Activated naive CD8-positive, alpha-beta T cell treated with anti-CD3 and anti-CD28 coated beads, Interleukin-2, amount 50 U/mL, for 24 hours (primary cell): ENCODE measurements at regions not wholly inside any gene's neighbourhood (a gene's known extent, or its start where the extent isn't known, plus 50 kb on each side); places are given as distances from the start of the nearest gene placed in this dataset.

ENCODE experiments used
- ATAC-seq: fragments of 150-1000 bp; cut with Tn5 transposase; one replicate; pipeline ENCODE4 v1.10.0; 2021
- DNase-seq: peaks from one replicate; pipeline ENCODE4 v3.0.0; 2021
- H3K27ac Mint-ChIP-seq: one replicate; pipeline ENCODE4 v1.8.0; 2021; ENCODE audit warnings: mild to moderate bottlenecking, mixed read lengths
- H3K27me3 Mint-ChIP-seq: one replicate; pipeline ENCODE4 v1.8.0; 2021; ENCODE audit warnings: mixed read lengths
- H3K36me3 Mint-ChIP-seq: one replicate; pipeline ENCODE4 v1.8.0; 2021; ENCODE audit warnings: low read depth, mixed read lengths
- H3K4me1 Mint-ChIP-seq: one replicate; pipeline ENCODE4 v1.8.0; 2021; ENCODE audit warnings: mixed read lengths
- H3K4me3 Mint-ChIP-seq: one replicate; pipeline ENCODE4 v1.8.0; 2021; ENCODE audit warnings: mild to moderate bottlenecking, moderate library complexity, mixed read lengths
- H3K9me3 Mint-ChIP-seq: one replicate; pipeline ENCODE4 v1.8.0; 2021; ENCODE audit warnings: mixed read lengths

GRCh38 chr10:126849646-126850045 lies 55.6 kb upstream of the DOCK1 start:
- Mint-ChIP-seq H3K27ac (no peak overlapping the region), H3K4me1 (no peaks in the 10 kb centered on the region), H3K27me3 (no peaks in the 10 kb centered on the region), H3K36me3 (no peaks in the 10 kb centered on the region), H3K4me3 (no peak overlapping the region), H3K9me3 (no peaks in the 10 kb centered on the region)
- ATAC-seq (no peak), DNase-seq (no peak)

- H3K27me3 Mint-ChIP-seq = no peaks in the 10 kb centered on the region
- H3K4me1 Mint-ChIP-seq = no peaks in the 10 kb centered on the region
- DNase-seq = no peak
- ATAC-seq = no peak
- H3K27ac Mint-ChIP-seq = no peak overlapping the region
- no peak overlapping the region for H3K4me3 Mint-ChIP-seq
- H3K9me3 Mint-ChIP-seq = no peaks in the 10 kb centered on the region
- no peaks in the 10 kb centered on the region for H3K36me3 Mint-ChIP-seq
Observed at GRCh38 chr10:126851414-126852108, 53.7 kb upstream of the DOCK1 start.

GRCh38 chr10:126854726-126855495 lies 50.3 kb upstream of the DOCK1 start:
- DNase-seq (no peak), ATAC-seq (no peak)
- Mint-ChIP-seq H3K27ac (no peak overlapping the region), H3K4me1 (no peaks in the 10 kb centered on the region), H3K36me3 (no peaks in the 10 kb centered on the region), H3K9me3 (no peaks in the 10 kb centered on the region), H3K4me3 (no peak overlapping the region), H3K27me3 (no peaks in the 10 kb centered on the region)
